GM12878 (cell line): ENCODE measurements at regions not wholly inside any gene's neighbourhood (a gene's known extent, or its start where the extent isn't known, plus 50 kb on each side); places are given as distances from the start of the nearest gene placed in this dataset.

Experiments used
- ATAC-seq: fragments of 200-7000 bp; cut with Tn5 transposase; 3 replicates; pipeline ENCODE4 v1.9.1; 2020; ENCODE audit warnings: mild to moderate bottlenecking, moderate library complexity
- BruUV-seq: library from RNA; stranded (reverse); fragments of 400-500 nt; replicated peaks from 2 replicates; lab custom pipeline; 2021; lab: Mats Ljungman, UMichigan
- CTCF ChIA-PET: fragments of 300-600 bp; sonication (Branson Sonifier 250); formaldehyde crosslinking; extraction: SDS; loops from one replicate; lab custom pipeline; 2021; ENCODE audit warnings: inconsistent platforms; lab: Yijun Ruan, JAX
- POLR2A ChIA-PET: fragments of 350-600 bp; formaldehyde crosslinking; extraction: SDS; loops from one replicate; lab custom pipeline; 2021; ENCODE audit warnings: inconsistent platforms; lab: Charles Lee
- RAD21 ChIA-PET: fragments of 300-600 bp; sonication (Branson Sonifier 250); formaldehyde crosslinking; loops from one replicate; lab custom pipeline; 2023; ENCODE audit warnings: antibody characterized with exemption; ENCODE audit not compliant: unreplicated experiment; lab: Charles Lee
- SMC1A ChIA-PET: fragments of 300-600 bp; sonication (Branson Sonifier 250); formaldehyde crosslinking; loops from one replicate; lab custom pipeline; 2023; ENCODE audit not compliant: unreplicated experiment, uncharacterized antibody; lab: Charles Lee
- DNase-seq: peaks from one replicate; pipeline ENCODE4 v3.0.0-alpha.2; 2011; ENCODE audit warnings: low read depth, low spot score
- FAIRE-seq: peaks from 3 replicates; lab custom pipeline; 2011; peaks lifted over from hg19 to GRCh38; lab: Jason Lieb, UNC
- H2AFZ ChIP-seq: 2 replicates; pipeline ENCODE4 v1.6.0; 2011; ENCODE audit warnings: low read depth, low read length, control low read depth; ENCODE audit not compliant: control insufficient read depth
- H3K27ac ChIP-seq: 2 replicates; pipeline ENCODE4 v1.5.1; 2011; ENCODE audit warnings: control low read depth; ENCODE audit not compliant: control insufficient read depth, insufficient read depth
- H3K27me3 ChIP-seq, 2 experiments: replicated peaks in 1 of 2; 2 replicates each; pipeline versions ENCODE4 v1.6.0 to v1.6.1; 2011; ENCODE audit warnings: low read length in 1 of 2; ENCODE audit not compliant: control insufficient read depth in 2 of 2, insufficient read depth in 2 of 2
- H3K36me3 ChIP-seq, 2 experiments: 2 replicates each; pipeline ENCODE4 v1.5.1; 2011; ENCODE audit warnings: low read length in 1 of 2; ENCODE audit not compliant: control insufficient read depth in 2 of 2, insufficient read depth in 2 of 2
- H3K4me1 ChIP-seq: 2 replicates; pipeline ENCODE4 v1.6.1; 2011; ENCODE audit warnings: mild to moderate bottlenecking, low read length, moderate library complexity, mixed read lengths; ENCODE audit not compliant: control insufficient read depth, insufficient read depth
- H3K4me2 ChIP-seq: 2 replicates; pipeline ENCODE4 v1.6.0; 2011; ENCODE audit warnings: control low read depth; ENCODE audit not compliant: control insufficient read depth, insufficient read depth
- H3K4me3 ChIP-seq: fragments of 200-600 bp; sonication (generic); 2 replicates; pipeline ENCODE4 v1.5.1; 2016
- H3K79me2 ChIP-seq: 2 replicates; pipeline ENCODE4 v1.6.0; 2011; ENCODE audit warnings: low read length; ENCODE audit not compliant: control insufficient read depth, insufficient read depth
- H3K9ac ChIP-seq: 2 replicates; pipeline ENCODE4 v1.8.0; 2011; ENCODE audit warnings: low read length, control low read depth, mixed read lengths; ENCODE audit not compliant: control insufficient read depth, insufficient read depth
- H3K9me3 ChIP-seq: replicated peaks from 3 replicates; pipeline ENCODE4 v1.5.1; 2011; ENCODE audit warnings: mild to moderate bottlenecking, low read length; ENCODE audit not compliant: control insufficient read depth, insufficient read depth
- H4K20me1 ChIP-seq: 2 replicates; pipeline ENCODE4 v1.6.0; 2011; ENCODE audit not compliant: control insufficient read depth, insufficient read depth
- MAX ChIP-seq: IDR thresholded peaks from 2 replicates; pipeline ENCODE4 v1.6.1; 2012; ENCODE audit warnings: low read depth, low read length, improper control_type of control experiment
- SRF ChIP-seq, 2 experiments: IDR thresholded peaks; 2 replicates each; pipeline ENCODE4 v1.6.1; 2011; ENCODE audit warnings: low read depth in 2 of 2, low read length in 2 of 2, mild to moderate bottlenecking in 1 of 2, moderate library complexity in 1 of 2
- STAT1 ChIP-seq: fragments of 450-650 bp; conservative IDR thresholded peaks from 2 replicates; pipeline ENCODE4 v1.6.1; 2014; ENCODE audit warnings: antibody characterized with exemption, mild to moderate bottlenecking
- YY1 ChIP-seq: IDR thresholded peaks from 2 replicates; pipeline ENCODE4 v1.6.1; 2011; ENCODE audit warnings: low read depth, mild to moderate bottlenecking, low read length
- ZBTB4 ChIP-seq: fragments of 450-650 bp; formaldehyde crosslinking; IDR thresholded peaks from 2 replicates; pipeline ENCODE4 v1.4.0; 2022; ENCODE audit warnings: mild to moderate bottlenecking, moderate library complexity
- ZBTB40 ChIP-seq: fragments of 450-650 bp; IDR thresholded peaks from 2 replicates; pipeline ENCODE4 v1.6.1; 2016; ENCODE audit warnings: mild to moderate bottlenecking, moderate library complexity, borderline replicate concordance
- WGBS: methylation state at CpG from one replicate; pipeline ENCODE4 v1.1.6; 2016; ENCODE audit warnings: low lambda C conversion rate; ENCODE audit not compliant: insufficient replicate concordance, insufficient coverage; ENCODE audit errors: missing lambda C conversion rate; 5-methylcytosine and 5-hydroxymethylcytosine counted together
- in situ Hi-C: fragments of 300-500 bp; cut with MboI; formaldehyde crosslinking; loops from 9 replicates; pipeline ENCODE4 v1.14.3; 2018; ENCODE audit warnings: mixed read lengths
- intact Hi-C: fragments of 100-400 bp; cut with micrococcal nuclease; formaldehyde crosslinking; loops from one replicate; pipeline ENCODE4 v1.14.2; 2022; ENCODE audit not compliant: unreplicated experiment
- TF ChIP-seq, protein P1 (sequence below): IDR thresholded peaks from 2 replicates; pipeline ENCODE4 v1.6.1; 2012; ENCODE audit warnings: improper control_type of control experiment, low read depth, low read length; ENCODE audit not compliant: insufficient replicate concordance

GRCh38 chr11:24157316-24157715 lies 339.5 kb upstream of the LUZP2 start (continued):
- TF ChIP-seq ZBTB40, result no peak

DNA sequence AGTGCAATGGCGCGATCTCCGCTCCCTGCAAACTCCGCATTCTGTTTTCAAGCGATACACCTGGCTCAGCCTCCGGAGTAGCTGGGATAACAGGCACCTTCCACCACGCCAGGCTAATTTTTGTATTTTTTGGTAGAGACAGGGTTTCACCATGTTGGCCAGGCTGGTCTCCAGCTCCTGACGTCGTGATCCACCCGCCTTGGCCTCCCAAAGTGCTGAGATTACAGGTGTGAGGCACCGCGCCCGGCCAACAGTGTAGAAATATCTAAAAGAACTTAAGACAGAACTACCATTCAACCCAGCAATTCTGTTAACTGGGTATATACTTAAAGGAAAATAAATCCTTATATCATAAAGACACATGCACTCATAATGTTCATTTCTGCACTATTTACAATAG lies 335.3 kb upstream of the LUZP2 start:
- Histone ChIP-seq H3K4me1 (no peaks in the 10 kb centered on the region), H3K4me2 (no peak overlapping the region), H3K4me3 (no peak overlapping the region), H3K27me3 (no peaks in the 10 kb centered on the region), H3K9ac (no peak overlapping the region), H2AFZ (no peak overlapping the region), H4K20me1 (no peaks in the 10 kb centered on the region), H3K9me3 (no peaks in the 10 kb centered on the region), H3K79me2 (no peaks in the 10 kb centered on the region), H3K27ac (no peak overlapping the region), H3K36me3 (no peaks in the 10 kb centered on the region)
- in situ Hi-C loops, result no loop called here
- FAIRE-seq (no peak), DNase-seq (no peak), ATAC-seq (no peak)
- intact Hi-C loops, result no loop called here
- WGBS, result 51% methylated on average over 13 of the region's 13 CpGs
- SMC1A ChIA-PET, result no interaction called here
- CTCF ChIA-PET, result no interaction called here
- RAD21 ChIA-PET, result no interaction called here
- no TSS peak for BruUV-seq
- POLR2A ChIA-PET, result no interaction called here
- TF ChIP-seq ZBTB4 (no peak), YY1 (no peak), MAX (no peak), SRF (IDR thresholded peaks at IDR 0.05; ENCODE audit: low read depth in 2 of 2, low read length in 2 of 2) (no peak), STAT1 (no peak)
- TF ChIP-seq, protein P1, sequence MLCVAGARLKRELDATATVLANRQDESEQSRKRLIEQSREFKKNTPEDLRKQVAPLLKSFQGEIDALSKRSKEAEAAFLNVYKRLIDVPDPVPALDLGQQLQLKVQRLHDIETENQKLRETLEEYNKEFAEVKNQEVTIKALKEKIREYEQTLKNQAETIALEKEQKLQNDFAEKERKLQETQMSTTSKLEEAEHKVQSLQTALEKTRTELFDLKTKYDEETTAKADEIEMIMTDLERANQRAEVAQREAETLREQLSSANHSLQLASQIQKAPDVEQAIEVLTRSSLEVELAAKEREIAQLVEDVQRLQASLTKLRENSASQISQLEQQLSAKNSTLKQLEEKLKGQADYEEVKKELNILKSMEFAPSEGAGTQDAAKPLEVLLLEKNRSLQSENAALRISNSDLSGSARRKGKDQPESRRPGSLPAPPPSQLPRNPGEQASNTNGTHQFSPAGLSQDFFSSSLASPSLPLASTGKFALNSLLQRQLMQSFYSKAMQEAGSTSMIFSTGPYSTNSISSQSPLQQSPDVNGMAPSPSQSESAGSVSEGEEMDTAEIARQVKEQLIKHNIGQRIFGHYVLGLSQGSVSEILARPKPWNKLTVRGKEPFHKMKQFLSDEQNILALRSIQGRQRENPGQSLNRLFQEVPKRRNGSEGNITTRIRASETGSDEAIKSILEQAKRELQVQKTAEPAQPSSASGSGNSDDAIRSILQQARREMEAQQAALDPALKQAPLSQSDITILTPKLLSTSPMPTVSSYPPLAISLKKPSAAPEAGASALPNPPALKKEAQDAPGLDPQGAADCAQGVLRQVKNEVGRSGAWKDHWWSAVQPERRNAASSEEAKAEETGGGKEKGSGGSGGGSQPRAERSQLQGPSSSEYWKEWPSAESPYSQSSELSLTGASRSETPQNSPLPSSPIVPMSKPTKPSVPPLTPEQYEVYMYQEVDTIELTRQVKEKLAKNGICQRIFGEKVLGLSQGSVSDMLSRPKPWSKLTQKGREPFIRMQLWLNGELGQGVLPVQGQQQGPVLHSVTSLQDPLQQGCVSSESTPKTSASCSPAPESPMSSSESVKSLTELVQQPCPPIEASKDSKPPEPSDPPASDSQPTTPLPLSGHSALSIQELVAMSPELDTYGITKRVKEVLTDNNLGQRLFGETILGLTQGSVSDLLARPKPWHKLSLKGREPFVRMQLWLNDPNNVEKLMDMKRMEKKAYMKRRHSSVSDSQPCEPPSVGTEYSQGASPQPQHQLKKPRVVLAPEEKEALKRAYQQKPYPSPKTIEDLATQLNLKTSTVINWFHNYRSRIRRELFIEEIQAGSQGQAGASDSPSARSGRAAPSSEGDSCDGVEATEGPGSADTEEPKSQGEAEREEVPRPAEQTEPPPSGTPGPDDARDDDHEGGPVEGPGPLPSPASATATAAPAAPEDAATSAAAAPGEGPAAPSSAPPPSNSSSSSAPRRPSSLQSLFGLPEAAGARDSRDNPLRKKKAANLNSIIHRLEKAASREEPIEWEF, result no peak
